NCI-H748 treated with DMSO at 0.1 percent for 48 hours (cell line): ENCODE measurements at regions not wholly inside any gene's neighbourhood (a gene's known extent, or its start where the extent isn't known, plus 50 kb on each side); places are given as distances from the start of the nearest gene placed in this dataset.
"Not testable (repeated sequence)": the region's sequence is repeated elsewhere in the genome, so short reads cannot be mapped to it uniquely, and the experiment has no call there.

ENCODE experiments used
- DNase-seq: peaks from one replicate; lab custom pipeline; 2025; lab: John Stamatoyannopoulos, UW

DNA sequence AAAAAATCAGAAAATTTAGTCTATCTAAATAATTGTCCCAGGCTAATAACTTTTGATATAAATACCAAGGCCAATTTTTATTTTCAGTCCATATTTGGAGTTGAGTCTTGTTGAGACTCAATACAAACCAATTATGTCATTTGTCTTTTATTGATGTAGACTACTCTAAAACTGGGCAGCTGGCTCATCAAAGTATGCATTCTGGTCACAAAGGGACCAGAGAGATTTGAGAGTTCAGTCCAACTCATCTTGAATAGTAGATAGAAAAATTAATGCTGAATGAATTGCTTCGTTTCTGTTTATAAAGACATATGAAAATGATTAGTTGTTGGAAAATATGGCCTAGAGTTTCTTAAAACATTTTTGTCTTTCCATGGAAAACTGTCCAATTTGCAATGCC is 412.5 kb upstream of the KLHL4 start:
- no peak for DNase-seq

DNA sequence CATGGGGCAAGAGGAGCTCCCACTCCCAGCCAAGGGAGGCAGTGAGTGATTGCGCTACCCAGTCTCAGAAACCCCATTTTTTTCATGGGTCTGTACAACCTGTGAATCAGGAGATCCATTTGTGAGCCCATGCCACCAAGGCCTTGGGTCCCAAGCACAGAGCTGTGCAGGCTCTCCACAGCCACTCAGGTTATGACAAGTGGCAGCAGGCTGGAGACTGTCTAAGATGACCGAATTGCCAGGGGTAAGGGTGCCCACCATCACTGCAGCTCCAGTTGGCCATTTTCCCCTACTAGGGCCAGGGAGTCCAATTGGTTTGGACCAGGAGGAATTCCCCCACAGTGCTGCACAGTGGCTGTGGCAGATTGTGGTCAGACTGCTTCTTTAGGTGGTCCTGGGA is 407.5 kb upstream of the KLHL4 start:
- DNase-seq = no peak

DNA sequence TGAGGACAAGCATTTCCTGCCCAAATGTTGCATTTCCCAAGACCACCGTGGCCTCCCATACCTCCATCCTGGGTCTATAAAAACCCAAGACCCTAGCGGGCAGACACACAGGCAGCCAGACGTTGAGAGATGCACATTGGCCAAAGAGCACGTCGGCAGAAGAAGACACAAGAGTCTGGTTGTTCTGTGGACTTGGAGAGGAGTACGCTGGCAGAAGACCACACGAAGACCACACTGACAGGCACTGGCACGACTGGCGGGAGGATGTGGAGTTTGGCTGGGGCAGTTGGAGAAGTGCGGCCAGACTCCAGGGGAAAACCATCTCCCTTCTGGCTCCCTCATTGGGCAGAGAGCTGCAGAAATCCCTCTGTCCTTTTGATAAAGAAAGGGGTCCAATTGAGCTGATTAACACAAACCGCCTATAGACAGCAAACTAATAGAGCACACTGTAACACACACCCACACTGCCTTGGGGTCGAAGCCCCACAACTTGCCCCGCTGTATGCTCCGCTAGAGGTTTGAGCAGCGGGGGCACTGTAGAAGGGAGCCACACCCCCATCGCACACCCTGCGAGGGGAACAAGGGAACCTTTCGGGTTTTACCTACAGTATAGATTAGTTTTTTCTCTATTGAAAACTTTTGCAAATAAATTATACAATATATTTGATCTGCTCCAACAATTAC is 376.7 kb upstream of the KLHL4 start:
- DNase-seq = peak; percentile 37

DNA sequence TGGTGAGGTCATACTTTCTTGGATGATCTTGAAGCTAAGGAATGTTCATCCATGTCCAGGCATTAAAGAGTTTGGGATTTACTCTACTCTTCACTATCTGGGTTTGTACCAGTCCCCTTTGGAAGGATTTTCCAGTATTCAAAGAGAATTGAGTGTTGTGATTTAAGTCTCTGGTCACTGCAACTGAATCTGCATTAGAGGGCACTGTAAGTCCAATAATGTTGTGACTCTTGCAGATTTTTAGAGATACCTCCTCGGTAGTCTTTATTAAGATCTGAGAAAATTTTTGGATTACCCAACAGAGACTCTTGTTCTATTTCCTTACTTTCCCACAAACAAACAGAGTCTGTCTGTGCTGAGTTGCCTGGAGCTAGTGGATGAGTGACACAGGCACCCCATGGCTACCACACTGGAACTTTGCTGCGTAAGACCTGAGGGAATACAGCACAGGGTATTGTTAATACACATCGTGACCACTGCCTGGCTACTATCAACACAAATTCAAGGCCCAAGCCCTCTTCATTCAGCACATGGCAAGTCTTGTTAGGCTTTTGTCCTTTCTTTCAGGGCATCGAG is 357.1 kb upstream of the KLHL4 start:
- no peak for DNase-seq

DNA sequence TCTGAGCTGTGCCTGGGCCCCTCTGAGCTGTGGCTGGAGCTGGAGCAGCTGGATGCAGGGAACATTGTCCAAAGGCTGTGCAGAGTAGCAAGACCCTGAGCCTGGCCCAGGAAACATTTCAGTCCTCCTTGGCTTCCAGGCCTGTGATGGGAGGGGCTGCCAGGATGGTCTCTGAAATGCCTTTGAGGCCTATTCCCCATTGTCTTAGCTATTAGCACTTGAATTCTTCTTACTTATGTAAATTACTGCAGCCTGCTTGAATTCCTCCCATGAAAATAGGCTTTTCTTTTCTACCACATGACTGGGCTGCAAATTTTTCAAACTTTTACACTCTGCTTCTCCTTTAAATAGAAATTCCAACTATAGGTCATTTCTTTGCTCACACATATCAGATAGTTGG is 349.8 kb upstream of the KLHL4 start:
- DNase-seq = no peak

DNA sequence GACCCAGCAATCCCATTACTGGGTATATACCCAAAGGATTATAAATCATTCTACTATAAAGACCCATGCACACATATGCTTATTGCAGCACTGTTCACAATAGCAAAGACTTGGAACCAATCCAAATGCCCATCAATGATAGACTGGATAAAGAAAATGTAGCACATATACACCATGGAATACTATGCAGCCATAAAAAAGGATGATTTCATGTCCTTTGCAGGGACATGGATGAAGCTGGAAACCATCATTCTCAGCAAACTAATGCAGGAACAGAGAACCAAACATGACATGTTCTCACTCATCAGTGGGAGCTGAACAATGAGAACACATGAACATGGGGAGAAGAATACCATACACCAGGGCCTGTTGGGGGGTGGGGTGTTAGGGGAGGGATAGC is 339.6 kb upstream of the KLHL4 start:
- DNase-seq = not testable (repeated sequence)
